ENCODE measurements at regions not wholly inside any gene's neighbourhood (a gene's known extent, or its start where the extent isn't known, plus 50 kb on each side); places are given as distances from the start of the nearest gene placed in this dataset.

- TF ChIP-seq REST (IDR thresholded peaks at IDR 0.05; ENCODE audit: unreplicated experiment) (no peak), ZNF331 (CRISPR knock-in tag; IDR thresholded peaks at IDR 0.05; ENCODE audit: low read depth) (no peak), CREB1 (CRISPR knock-in tag; IDR thresholded peaks at IDR 0.05; ENCODE audit: low read depth) (no peak), STAT1 (IDR thresholded peaks at IDR 0.05; ENCODE audit: unreplicated experiment) (no peak), POLR2AphosphoS5 (IDR thresholded peaks at IDR 0.05; ENCODE audit: low read depth) (no peak), EZH2 (IDR thresholded peaks at IDR 0.05; ENCODE audit: low read depth, unreplicated experiment) (no peak), JUNB (IDR thresholded peaks at IDR 0.05; ENCODE audit: unreplicated experiment) (no peak)
- TF ChIP-seq, protein P1, sequence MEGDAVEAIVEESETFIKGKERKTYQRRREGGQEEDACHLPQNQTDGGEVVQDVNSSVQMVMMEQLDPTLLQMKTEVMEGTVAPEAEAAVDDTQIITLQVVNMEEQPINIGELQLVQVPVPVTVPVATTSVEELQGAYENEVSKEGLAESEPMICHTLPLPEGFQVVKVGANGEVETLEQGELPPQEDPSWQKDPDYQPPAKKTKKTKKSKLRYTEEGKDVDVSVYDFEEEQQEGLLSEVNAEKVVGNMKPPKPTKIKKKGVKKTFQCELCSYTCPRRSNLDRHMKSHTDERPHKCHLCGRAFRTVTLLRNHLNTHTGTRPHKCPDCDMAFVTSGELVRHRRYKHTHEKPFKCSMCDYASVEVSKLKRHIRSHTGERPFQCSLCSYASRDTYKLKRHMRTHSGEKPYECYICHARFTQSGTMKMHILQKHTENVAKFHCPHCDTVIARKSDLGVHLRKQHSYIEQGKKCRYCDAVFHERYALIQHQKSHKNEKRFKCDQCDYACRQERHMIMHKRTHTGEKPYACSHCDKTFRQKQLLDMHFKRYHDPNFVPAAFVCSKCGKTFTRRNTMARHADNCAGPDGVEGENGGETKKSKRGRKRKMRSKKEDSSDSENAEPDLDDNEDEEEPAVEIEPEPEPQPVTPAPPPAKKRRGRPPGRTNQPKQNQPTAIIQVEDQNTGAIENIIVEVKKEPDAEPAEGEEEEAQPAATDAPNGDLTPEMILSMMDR (conservative IDR thresholded peaks at IDR 0.05; ENCODE audit: low read depth in 2 of 2), result no peak
These were observed 232.1 kb downstream of the ENC1 start (continued) for GRCh38 chr5:74408150-74409043.

- H3K27ac Mint-ChIP-seq, result no peak overlapping the region
- Histone ChIP-seq H3K4me2 (no peak overlapping the region), H3K36me3 (ENCODE audit: insufficient read depth) (no peaks in the 10 kb centered on the region), H3K4me1 (ENCODE audit: insufficient read depth) (peaks cover 9% of the 10 kb centered on the region; the same call in 1 of the 2 replicates), H3K4me3 (no peak overlapping the region), H3K9me2 (ENCODE audit: insufficient read depth) (no peaks in the 10 kb centered on the region), H2AFZ (no peak overlapping the region), H3K27me3 (ENCODE audit: insufficient read depth) (no peaks in the 10 kb centered on the region), H3F3A (replicated peaks; ENCODE audit: low read depth) (no peaks in the 10 kb centered on the region), H3K27ac (ENCODE audit: low read depth) (no peak overlapping the region), H4K20me1 (replicated peaks; ENCODE audit: insufficient read depth) (no peaks in the 10 kb centered on the region), H3K79me2 (replicated peaks; ENCODE audit: insufficient read depth) (no peaks in the 10 kb centered on the region)
- H3K4me3 Mint-ChIP-seq, result no peak overlapping the region
- H3K4me1 Mint-ChIP-seq, result peaks cover 11% of the 10 kb centered on the region
- ATAC-seq (no peak), DNase-seq (ENCODE audit: low spot score) (no peak)
- no peaks in the 10 kb centered on the region for H3K9me3 Mint-ChIP-seq
- H3K27me3 Mint-ChIP-seq (ENCODE audit: insufficient read depth, low read depth, poor library complexity), result peaks cover 2% of the 10 kb centered on the region
- H3K36me3 Mint-ChIP-seq (ENCODE audit: low read depth), result no peaks in the 10 kb centered on the region
- TF ChIP-seq EZH2phosphoT487 (IDR thresholded peaks at IDR 0.05; ENCODE audit: unreplicated experiment), result no peak
- TF ChIP-seq, protein P1 (conservative IDR thresholded peaks at IDR 0.05; ENCODE audit: low read depth in 2 of 2), result no peak
- no peak for TF ChIP-seq STAT1 (IDR thresholded peaks at IDR 0.05; ENCODE audit: unreplicated experiment)
- TF ChIP-seq, protein P2, sequence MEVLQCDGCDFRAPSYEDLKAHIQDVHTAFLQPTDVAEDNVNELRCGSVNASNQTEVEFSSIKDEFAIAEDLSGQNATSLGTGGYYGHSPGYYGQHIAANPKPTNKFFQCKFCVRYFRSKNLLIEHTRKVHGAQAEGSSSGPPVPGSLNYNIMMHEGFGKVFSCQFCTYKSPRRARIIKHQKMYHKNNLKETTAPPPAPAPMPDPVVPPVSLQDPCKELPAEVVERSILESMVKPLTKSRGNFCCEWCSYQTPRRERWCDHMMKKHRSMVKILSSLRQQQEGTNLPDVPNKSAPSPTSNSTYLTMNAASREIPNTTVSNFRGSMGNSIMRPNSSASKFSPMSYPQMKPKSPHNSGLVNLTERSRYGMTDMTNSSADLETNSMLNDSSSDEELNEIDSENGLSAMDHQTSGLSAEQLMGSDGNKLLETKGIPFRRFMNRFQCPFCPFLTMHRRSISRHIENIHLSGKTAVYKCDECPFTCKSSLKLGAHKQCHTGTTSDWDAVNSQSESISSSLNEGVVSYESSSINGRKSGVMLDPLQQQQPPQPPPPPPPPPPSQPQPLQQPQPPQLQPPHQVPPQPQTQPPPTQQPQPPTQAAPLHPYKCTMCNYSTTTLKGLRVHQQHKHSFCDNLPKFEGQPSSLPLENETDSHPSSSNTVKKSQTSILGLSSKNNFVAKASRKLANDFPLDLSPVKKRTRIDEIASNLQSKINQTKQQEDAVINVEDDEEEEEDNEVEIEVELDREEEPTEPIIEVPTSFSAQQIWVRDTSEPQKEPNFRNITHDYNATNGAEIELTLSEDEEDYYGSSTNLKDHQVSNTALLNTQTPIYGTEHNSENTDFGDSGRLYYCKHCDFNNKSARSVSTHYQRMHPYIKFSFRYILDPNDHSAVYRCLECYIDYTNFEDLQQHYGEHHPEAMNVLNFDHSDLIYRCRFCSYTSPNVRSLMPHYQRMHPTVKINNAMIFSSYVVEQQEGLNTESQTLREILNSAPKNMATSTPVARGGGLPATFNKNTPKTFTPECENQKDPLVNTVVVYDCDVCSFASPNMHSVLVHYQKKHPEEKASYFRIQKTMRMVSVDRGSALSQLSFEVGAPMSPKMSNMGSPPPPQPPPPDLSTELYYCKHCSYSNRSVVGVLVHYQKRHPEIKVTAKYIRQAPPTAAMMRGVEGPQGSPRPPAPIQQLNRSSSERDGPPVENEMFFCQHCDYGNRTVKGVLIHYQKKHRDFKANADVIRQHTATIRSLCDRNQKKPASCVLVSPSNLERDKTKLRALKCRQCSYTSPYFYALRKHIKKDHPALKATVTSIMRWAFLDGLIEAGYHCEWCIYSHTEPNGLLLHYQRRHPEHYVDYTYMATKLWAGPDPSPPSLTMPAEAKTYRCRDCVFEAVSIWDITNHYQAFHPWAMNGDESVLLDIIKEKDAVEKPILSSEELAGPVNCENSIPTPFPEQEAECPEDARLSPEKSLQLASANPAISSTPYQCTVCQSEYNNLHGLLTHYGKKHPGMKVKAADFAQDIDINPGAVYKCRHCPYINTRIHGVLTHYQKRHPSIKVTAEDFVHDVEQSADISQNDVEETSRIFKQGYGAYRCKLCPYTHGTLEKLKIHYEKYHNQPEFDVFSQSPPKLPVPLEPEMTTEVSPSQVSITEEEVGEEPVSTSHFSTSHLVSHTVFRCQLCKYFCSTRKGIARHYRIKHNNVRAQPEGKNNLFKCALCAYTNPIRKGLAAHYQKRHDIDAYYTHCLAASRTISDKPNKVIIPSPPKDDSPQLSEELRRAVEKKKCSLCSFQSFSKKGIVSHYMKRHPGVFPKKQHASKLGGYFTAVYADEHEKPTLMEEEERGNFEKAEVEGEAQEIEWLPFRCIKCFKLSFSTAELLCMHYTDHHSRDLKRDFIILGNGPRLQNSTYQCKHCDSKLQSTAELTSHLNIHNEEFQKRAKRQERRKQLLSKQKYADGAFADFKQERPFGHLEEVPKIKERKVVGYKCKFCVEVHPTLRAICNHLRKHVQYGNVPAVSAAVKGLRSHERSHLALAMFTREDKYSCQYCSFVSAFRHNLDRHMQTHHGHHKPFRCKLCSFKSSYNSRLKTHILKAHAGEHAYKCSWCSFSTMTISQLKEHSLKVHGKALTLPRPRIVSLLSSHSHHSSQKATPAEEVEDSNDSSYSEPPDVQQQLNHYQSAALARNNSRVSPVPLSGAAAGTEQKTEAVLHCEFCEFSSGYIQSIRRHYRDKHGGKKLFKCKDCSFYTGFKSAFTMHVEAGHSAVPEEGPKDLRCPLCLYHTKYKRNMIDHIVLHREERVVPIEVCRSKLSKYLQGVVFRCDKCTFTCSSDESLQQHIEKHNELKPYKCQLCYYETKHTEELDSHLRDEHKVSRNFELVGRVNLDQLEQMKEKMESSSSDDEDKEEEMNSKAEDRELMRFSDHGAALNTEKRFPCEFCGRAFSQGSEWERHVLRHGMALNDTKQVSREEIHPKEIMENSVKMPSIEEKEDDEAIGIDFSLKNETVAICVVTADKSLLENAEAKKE (CRISPR knock-in tag; IDR thresholded peaks at IDR 0.05), result no peak
- TF ChIP-seq ZNF331 (CRISPR knock-in tag; IDR thresholded peaks at IDR 0.05; ENCODE audit: low read depth), result no peak
These were observed 232.8 kb downstream of the ENC1 start for GRCh38 chr5:74407701-74408100.

All from GM23338 (cell line).